ENCODE measurements at regions not wholly inside any gene's neighbourhood (a gene's known extent, or its start where the extent isn't known, plus 50 kb on each side); places are given as distances from the start of the nearest gene placed in this dataset.

- TF ChIP-seq CTCF (conservative IDR thresholded peaks at IDR 0.05; ENCODE audit: low read length) = no peak
- no peak for TF ChIP-seq EZH2phosphoT487 (IDR thresholded peaks at IDR 0.05; ENCODE audit: borderline replicate concordance, low read depth, low read length)
Observed at GRCh38 chr1:60930130-60930529, 152.2 kb upstream of the NFIA start.

Measured in OCI-LY7 (cell line).